GF-D8 (cell line): ENCODE measurements at regions not wholly inside any gene's neighbourhood (a gene's known extent, or its start where the extent isn't known, plus 50 kb on each side); places are given as distances from the start of the nearest gene placed in this dataset.

ENCODE experiments used
- DNase-seq: peaks from one replicate; lab custom pipeline; 2025; lab: John Stamatoyannopoulos, UW

DNA sequence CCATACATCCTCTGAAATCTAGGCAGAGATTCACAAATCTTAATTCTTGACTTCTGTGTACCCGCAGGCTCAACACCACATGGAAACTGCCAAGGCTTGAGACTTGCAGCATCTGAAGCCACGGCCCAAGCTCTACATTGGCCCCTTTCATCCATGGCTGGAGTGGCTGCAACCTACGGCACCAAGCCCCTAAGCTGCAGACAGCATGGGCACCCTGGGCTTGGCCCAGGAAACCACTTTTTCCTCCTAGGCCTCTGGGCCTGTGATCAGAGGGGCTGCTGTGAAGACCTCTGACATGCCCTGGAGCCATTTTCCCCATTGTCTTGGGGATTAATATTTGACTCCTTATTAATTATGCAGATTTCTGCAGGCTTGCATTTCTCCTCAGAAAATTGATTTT lies 457.9 kb downstream of the GRIA2 start:
- DNase-seq: no peak

DNA sequence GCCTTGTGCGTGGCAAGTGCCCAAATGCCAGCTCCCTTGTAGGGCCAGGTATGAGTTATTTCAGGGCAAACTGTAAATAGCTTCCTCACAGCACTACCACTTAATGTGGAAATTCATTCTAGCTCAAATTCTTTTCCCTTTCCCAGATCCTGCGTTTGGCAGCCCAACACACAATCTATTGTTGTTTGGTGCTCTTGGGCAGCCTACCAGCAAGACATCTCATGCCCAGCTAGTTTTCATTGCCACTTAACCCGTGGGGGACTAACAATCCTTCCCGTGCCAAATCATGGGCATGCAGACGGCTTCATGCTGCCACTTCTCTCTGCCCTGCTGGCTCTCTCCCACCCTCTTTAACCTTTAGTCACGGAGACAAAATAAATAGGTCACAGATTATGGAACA lies 454.2 kb downstream of the GRIA2 start:
- DNase-seq: no peak

DNA sequence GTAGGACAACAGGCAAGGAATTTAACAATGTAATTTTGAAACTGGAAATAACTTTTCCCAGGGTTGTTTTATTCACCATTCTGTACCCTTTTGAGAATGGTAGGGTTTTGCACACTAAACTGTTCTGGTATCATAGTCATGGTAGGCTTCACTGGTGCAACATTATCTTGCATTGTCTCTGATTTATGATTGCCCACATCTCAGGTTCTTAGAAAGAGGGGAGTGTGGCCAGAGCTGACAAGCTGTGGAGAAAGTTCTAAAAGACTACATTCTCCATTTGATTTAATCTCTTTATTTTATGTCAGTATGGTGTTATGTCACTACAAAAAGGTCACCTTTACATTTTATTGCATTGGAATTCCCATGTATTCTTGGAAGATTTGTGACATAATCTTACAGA lies 447.3 kb downstream of the GRIA2 start:
- no peak for DNase-seq

DNA sequence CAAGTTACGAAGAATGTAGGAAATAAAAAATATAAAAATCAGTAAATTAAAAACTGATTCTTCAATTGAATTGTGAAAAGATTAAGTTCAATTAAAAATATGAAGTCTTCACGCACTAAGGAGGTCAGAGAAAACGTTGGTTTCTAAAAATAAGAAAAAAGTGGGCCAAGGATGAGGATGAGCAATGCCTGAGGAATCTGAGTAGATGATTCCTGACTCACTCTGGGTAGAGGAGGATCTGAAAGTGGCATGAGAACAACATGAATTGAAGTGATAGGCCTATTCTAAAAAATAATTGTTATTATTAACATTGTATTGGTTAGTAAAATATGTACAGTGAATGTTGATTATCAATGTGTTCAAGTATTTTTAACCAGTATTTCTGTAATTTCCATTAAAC lies 444.2 kb downstream of the GRIA2 start:
- DNase-seq: no peak

DNA sequence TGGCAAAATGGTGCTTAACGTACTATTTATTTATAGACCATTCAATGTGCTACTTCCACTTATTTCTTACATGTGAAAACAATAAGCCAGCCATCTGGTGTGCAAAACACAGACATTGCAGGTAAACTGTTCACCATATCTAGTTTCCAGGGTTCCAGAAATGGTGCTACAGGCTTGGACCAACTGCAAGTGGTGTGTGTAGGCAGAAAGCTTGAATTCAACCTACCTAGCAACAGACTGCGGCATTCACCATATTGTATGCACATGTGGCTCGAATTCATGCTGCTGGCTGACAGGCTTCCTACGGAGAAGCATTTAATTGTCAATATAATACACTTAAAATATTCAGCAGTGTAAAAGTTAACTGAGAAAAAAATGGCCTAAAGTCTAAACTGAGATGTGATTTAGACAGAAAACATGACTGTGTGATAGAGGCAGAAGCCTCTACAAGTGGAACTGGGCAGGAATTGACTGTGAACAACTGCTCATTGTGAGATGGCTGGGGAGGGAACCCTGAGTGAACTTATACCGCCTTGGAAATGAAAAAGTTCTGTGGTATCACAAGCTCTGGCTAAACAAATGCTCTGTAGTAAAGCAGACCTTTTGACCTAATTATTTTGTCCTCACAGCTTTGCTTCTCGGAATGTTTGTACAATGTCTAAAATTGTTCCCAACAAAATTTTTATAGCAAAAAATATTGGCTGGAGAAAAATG lies 434.7 kb downstream of the GRIA2 start:
- no peak for DNase-seq

DNA sequence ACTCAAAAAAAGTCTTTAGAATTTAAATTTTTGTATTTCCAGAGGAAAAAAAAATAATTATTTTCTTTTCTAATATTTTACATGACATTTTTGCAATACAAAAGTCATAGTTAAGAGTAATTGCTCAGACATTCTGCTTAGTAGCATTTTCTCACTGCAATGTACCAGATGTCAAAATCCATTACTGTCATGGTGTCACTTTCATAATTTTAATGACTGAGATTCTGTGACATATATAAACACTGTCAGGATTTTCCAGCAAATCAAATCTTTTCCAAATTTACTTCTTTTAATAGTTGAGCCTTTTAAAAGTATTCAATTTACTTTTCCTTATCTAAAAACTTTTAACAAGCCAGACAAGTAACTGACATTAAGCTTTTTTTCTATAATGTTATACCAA lies 422.7 kb downstream of the GRIA2 start:
- no peak for DNase-seq

DNA sequence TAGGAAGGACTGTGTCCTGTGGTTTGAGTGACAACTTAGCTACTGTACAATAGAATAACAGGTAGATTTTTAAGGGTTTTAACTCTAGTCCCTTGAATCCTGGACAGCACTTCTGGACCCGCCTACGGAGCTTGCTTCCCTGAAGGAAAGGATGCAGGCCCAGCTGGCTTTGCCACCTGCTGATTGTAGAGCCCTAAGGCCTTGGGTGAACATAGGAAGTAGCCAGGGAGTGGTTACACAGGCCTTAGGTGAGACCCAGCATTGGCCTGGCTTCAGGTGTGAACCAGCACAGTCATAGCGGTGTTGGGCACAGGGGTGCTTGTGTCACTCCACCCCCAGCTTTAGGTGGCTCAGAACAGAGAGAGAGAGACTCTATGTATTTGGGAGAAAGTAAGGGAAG lies 413.5 kb downstream of the GRIA2 start:
- DNase-seq: no peak

DNA sequence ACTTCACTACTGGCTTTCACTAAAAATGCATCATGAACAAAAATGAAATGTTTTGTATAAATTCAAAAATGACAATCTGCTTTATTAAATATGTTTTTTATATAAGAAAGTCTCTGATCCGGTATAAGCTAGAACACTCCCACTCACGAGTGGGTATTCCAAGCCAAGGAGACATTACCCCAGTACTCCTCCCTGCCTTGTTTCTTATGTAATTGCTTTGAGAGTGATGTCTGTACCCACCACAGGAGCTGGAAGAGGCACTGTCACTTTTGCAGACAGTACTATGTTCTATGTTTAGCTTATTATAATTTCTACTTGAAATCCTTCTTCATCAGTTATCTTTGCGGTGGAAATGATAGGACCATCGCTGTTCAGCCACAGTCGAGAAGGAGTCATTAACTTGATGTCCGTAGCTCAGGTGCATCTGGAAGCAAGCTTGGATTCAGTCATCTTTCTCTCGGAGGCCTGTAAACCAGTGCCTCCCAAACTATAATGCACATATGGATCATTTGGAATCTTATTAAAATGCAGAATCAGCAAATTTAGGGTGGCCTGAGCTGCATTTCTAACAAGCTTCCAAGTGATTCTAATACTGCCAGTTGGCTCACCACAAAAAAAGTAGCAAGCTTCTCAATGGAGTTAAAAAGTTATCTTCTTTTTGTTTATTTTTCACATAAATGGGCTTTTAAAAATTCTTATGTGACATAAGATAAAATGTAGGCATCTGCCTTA lies 396.4 kb downstream of the GRIA2 start:
- DNase-seq: no peak

DNA sequence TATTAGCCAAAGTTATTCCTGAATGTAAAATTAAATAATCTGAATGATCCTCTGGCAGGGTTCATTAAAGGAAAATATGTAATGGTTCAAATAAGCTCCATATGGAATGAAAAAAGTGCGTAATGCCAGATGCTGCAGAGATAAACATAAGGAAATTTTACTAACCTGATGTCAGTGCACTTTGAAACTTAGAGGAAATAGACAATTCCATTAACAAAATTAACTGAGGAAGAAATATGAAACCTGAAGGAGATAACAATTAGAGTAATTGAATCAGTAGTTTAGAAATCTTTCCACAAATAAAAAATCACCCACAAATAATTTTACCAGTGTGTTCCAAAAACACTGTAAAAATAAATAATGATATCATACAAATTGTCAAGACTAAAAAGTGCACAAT lies 387.5 kb downstream of the GRIA2 start:
- DNase-seq: no peak

DNA sequence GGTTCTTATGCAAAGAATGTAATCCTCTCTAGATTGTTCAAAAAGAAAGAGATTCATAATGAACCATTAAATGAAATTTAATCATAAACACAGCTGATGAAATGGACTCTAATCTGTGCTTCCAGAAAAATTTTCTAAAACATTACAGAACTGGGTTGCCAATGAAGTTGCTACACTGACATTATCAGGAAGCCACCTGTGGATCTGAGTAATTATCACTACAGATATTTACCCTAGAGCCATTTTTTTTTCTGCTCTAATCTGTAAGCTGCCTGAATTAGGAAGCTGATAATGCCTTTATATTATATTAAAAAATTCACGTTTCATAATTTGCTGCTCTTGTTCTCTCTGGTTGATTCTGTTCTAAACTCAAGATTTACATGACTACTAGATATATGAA lies 380.1 kb downstream of the GRIA2 start:
- DNase-seq: no peak

DNA sequence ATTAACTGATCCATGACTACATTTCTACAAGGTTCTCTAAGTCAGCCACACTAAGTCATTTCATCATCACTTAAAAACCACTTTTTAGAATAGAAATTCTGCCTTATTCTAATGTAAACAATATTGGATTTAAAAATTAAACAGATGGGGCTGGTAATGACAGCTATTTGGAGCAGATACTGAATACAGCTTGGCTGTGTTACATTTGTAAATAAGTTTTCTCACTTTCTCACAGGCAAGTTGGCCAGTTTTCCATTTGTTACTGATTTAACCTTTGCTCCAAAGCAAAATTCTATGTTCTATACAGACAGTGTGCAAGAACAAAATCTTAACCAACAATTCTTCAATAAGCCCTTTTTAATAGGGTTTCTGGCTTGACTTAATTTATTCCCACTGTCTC lies 370.7 kb downstream of the GRIA2 start:
- no peak for DNase-seq

DNA sequence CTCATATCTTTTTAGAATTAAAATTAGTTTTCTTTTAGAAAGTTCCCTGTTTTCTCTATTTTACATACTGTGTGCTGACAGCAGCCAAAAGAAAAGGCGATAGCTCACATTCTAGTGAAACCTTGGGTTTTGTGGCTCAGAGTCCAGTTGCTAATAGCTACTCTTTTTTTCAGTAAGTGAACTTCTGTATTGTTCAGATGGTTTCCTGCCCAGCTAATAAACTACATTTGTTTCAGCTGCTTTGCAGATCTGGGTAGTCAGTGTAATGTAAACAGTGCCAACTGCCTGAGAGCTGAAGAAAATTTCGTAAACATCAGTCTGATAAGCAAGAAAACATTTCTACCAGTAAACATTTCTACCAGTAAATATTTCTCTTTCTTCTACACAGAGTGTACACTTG lies 370.2 kb downstream of the GRIA2 start:
- no peak for DNase-seq

DNA sequence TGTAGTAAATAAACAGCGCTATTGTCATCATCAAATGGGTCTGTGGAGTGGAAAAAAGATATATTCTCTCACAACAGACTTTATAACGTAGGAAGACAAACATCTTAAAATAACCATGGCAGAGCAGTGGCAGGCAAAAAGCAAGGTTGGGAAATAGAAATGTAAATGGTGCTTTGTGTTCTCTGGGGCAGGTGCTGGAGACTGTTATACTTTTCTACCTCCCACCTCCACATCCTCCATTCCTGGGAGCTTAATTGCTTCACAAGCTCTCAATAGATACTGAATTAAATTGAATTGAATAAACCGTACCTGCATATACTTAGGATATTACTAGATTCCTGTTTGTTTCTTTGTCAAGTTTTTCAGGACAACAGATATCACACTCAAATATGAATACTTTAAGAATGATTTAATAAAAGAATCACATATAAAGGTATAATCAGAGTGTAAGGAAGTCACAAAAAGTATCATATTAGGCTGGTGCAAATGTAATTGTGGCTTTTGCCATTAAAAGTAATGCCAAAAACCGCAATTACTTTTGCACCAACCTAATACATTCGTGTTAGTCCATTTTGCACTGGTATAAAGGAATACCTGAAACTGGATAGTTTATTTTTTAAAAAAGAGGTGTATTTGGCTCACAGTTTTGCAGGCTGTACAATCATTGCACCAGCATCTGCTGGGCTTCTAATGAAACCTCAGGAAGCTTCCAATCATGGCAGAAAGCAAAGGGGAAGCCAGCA lies 367.3 kb downstream of the GRIA2 start:
- no peak for DNase-seq

DNA sequence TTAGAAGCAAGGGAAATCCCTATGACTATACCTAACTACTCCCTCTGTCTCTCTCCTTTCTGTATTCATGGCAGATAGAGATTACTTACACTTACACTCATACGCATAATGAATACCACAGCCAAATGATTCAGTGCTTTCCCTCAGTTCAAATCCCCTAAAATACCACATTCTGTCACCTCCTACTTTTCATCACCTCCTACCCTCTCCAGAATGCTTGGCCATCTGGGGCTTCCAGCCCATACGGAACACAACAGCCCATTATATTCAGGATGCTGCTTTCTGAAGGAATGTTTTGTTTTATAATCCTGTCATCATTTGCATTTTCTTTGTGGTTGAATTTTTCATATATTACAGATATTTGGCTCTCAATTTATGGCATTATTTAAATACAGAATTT lies 361.6 kb downstream of the GRIA2 start:
- no peak for DNase-seq

DNA sequence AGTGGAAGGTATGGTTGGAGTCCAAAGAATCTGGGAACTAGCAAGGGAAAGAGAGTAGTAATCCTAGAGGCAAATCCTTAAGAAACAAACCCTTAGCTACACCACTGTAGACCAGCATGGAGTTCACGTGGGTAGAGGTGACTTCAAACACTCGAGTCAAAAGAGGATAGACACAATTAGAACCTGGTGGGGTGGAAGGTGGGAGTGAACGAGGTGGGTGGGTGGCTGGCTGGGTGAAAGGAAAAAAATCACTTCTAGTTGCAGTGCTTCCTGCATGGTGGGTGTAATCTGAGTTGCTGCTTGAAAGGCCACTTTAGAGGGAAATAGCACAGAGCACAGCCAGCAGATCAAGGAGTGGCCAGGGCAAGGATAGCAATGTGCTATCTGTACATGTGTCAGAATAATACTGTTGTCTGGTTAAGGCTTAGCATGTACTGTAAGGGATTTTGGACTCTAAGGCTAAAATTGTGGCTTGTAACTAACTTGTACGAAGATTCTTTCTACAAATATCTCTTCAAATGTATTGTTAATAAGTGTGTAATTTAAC lies 356.2 kb downstream of the GRIA2 start:
- no peak for DNase-seq

DNA sequence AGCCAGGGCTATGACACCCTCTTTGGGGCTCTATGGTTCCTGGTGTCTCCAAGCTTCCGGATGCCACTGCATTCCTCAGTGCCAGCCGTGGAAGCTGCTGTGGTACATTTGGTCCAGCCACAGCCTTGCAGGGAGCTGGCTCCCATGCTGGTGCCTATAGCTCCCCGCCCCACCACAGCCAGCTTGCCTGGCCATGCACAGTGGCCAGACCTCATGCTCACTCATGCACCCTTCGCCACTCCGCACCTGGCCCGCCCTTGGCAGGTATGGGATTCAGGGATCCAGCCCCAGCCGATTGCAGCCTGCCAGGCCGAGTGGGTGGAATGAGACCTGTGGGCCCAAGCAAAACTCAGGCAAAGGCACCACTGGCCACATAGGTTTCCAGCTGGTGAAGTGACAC lies 354.8 kb downstream of the GRIA2 start:
- DNase-seq: no peak

DNA sequence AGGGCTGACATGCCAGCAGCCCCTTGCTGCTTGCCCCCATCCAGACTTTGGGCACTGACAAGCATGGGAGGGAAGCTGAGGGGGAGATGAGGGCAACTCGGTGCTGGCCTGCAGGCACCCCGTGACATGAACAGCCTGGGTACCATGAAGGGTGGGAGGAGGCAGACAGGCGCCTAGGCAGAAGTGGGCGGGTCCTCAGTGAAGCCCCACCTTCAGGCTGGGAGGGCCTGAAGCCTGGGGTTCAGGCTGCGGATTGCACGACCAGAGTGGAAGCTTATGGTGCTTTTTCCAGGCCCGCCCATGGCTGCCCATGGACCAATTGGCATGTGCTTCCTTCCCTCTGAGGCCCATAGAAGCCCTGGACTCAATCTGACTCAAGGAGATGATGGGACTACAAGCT lies 354.1 kb downstream of the GRIA2 start:
- DNase-seq: no peak

DNA sequence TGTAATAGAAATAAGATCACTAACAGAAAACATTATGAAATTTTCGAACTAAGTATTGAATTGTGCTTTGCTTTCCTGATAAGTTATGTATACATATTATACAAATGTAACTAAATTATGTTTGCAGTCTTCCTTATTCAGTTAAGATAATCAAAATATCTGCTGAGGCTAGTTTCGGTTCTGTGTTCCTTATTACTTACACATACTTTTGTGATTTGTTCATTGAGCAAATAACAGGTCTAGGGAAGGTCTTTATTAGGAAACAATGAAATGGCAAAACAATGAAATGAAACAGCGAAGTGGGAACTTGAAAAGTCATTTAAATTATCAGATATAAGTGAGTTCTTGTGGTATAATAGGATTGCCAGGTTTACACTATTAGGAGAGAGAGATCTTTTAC lies 352.4 kb downstream of the GRIA2 start:
- DNase-seq: no peak

DNA sequence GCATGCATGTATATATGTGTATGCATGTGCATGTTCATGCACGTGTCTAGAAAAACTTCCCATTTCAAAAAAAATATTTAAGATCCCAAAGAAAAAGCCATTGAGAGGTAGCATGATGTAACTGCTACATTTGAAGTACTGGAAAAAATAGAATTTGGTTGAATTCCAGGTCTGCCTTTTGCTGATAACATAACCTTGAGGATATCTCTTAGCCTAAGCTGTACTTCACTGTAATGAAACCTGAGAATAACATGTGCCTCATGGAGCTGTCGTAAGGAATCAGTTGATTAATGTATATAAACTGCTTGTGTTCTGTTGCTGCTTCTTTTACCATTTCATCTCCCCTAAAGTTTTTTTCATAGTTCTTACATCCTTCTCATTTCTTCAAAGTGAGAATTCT lies 351.8 kb downstream of the GRIA2 start:
- no peak for DNase-seq

DNA sequence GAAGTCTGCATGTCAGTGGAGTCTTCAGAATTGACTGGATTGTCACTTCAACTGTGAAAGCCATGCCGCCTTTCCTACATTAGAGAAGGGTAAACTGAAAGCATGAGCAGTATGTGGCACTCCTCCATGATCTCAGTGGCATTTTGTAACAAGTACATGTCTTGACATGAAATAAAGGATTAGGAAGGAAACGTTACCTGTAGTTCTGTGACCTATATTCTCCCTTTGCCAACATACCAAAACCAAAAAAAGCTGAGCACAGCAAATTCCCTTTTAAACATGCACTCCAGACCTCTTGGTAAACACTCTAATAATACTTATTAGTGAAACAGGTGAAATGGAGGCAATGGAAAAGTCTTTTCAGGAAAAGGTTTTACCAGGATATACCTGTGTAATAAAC lies 344.2 kb downstream of the GRIA2 start:
- no peak for DNase-seq

DNA sequence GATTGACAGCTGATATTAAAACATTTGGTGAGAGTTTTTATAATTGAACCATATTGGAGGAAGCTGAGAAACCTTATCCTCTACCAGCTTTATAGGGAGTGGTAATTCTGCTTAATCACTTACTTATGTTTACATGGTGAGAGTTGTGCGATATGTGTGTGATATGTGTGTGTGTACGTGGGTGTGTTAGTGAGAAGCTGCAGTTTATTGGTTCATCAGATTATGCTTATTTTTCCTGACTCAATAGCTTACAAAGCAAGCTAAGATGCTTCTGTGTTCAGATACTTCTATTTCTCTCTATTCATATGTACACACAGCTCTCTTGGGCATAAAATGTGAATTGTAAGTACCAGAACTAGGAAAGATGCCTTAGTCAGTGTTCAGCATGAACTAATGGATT lies 343.7 kb downstream of the GRIA2 start:
- no peak for DNase-seq

DNA sequence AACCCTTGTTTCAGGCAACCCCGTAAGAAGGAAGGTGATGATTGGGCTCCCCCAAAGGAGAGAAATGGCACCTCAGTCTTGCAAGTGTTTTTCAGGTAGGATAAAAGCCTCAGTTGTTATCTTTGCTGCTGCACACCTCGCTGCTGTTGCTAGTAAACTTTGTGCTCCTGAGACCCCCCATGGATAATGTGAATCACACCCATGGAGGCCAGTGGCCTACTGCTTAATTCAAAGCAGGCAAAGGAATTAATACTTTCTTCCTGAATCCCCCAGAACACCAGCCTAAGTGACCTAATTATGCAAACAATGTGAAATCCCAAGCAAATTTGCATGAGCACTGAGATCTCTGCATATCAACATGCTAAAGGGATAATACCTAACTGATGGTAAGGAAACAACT lies 337.5 kb downstream of the GRIA2 start:
- no peak for DNase-seq

DNA sequence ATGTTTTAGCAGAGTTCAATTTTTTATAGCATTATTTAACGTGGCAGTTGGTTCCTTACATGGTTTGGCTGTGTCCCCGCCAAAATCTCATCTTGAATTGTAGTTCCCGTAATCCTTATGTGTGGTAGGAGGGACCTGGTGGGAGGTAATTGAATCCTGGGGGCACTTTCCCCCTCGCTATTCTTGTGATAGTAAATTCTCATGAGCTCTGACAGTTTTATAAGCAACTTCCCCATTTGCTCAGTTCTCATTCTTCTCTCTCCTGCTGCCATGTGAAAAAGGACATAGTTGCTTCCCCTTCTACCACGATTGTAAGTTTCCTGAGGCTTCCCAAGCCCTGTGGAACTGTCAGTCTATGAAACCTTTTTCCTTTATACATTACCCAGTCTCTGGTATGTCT lies 329.5 kb downstream of the GRIA2 start:
- DNase-seq: no peak
